ENCODE measurements at regions not wholly inside any gene's neighbourhood (a gene's known extent, or its start where the extent isn't known, plus 50 kb on each side); places are given as distances from the start of the nearest gene placed in this dataset.

- Histone ChIP-seq H3F3A (ENCODE audit: low read depth) (no peaks in the 10 kb centered on the region), H3K79me2 (ENCODE audit: insufficient read depth, low read length) (no peaks in the 10 kb centered on the region), H2AFZ (ENCODE audit: low read length) (no peak overlapping the region), H3K4me1 (ENCODE audit: insufficient read depth, low read length, poor library complexity, severe bottlenecking) (no peaks in the 10 kb centered on the region), H3K9me2 (replicated peaks; ENCODE audit: low read depth, low read length) (no peaks in the 10 kb centered on the region), H3K27me3 (ENCODE audit: insufficient read depth, low read length, poor library complexity, severe bottlenecking) (no peaks in the 10 kb centered on the region), H4K20me1 (ENCODE audit: insufficient read depth, low read length, poor library complexity, severe bottlenecking) (no peaks in the 10 kb centered on the region), H3K4me2 (ENCODE audit: low read depth, low read length, poor library complexity, severe bottlenecking) (no peak overlapping the region), H3K9ac (ENCODE audit: low read depth, low read length, poor library complexity, severe bottlenecking) (no peak overlapping the region), H3K9me3 (ENCODE audit: insufficient read depth, low read depth, low read length) (no peaks in the 10 kb centered on the region), H3K36me3 (ENCODE audit: insufficient read depth, low read length) (no peaks in the 10 kb centered on the region), H3K4me3 (ENCODE audit: low read length, poor library complexity, severe bottlenecking) (no peak overlapping the region)
- no peak for TF ChIP-seq EZH2phosphoT487 (IDR thresholded peaks at IDR 0.05; ENCODE audit: borderline replicate concordance)
- no peak for TF ChIP-seq CTCF (conservative IDR thresholded peaks at IDR 0.05; ENCODE audit: low read length)
These were observed 115.7 kb upstream of the C11orf87 start for GRCh38 chr11:109306322-109306721.

GRCh38 chr11:109307366-109307765 is 114.6 kb upstream of the C11orf87 start:
- no peaks in the 10 kb centered on the region for H4K20me1 ChIP-seq (ENCODE audit: insufficient read depth, low read length, poor library complexity, severe bottlenecking)
- no peaks in the 10 kb centered on the region for H3K9me2 ChIP-seq (replicated peaks; ENCODE audit: low read depth, low read length)
- no peaks in the 10 kb centered on the region for H3K4me1 ChIP-seq (ENCODE audit: insufficient read depth, low read length, poor library complexity, severe bottlenecking)
- TF ChIP-seq EZH2phosphoT487 (IDR thresholded peaks at IDR 0.05; ENCODE audit: borderline replicate concordance) = no peak
- TF ChIP-seq CTCF (conservative IDR thresholded peaks at IDR 0.05; ENCODE audit: low read length) = no peak
- H3K79me2 ChIP-seq (ENCODE audit: insufficient read depth, low read length) = no peaks in the 10 kb centered on the region
- no peaks in the 10 kb centered on the region for H3K36me3 ChIP-seq (ENCODE audit: insufficient read depth, low read length)
- no peak overlapping the region for H3K4me3 ChIP-seq (ENCODE audit: low read length, poor library complexity, severe bottlenecking)
- H3K27me3 ChIP-seq (ENCODE audit: insufficient read depth, low read length, poor library complexity, severe bottlenecking) = no peaks in the 10 kb centered on the region
- no peak overlapping the region for H3K9ac ChIP-seq (ENCODE audit: low read depth, low read length, poor library complexity, severe bottlenecking)
- no peak overlapping the region for H2AFZ ChIP-seq (ENCODE audit: low read length)
- H3F3A ChIP-seq (ENCODE audit: low read depth) = no peaks in the 10 kb centered on the region
- no peaks in the 10 kb centered on the region for H3K9me3 ChIP-seq (ENCODE audit: insufficient read depth, low read depth, low read length)
- no peak overlapping the region for H3K4me2 ChIP-seq (ENCODE audit: low read depth, low read length, poor library complexity, severe bottlenecking)

- no peaks in the 10 kb centered on the region for H3F3A ChIP-seq (ENCODE audit: low read depth)
- no peaks in the 10 kb centered on the region for H3K9me3 ChIP-seq (ENCODE audit: insufficient read depth, low read depth, low read length)
- no peak for TF ChIP-seq EZH2phosphoT487 (IDR thresholded peaks at IDR 0.05; ENCODE audit: borderline replicate concordance)
- no peak for TF ChIP-seq CTCF (conservative IDR thresholded peaks at IDR 0.05; ENCODE audit: low read length)
- H4K20me1 ChIP-seq (ENCODE audit: insufficient read depth, low read length, poor library complexity, severe bottlenecking) = no peaks in the 10 kb centered on the region
- H3K79me2 ChIP-seq (ENCODE audit: insufficient read depth, low read length) = no peaks in the 10 kb centered on the region
- H3K9me2 ChIP-seq (replicated peaks; ENCODE audit: low read depth, low read length) = no peaks in the 10 kb centered on the region
- no peak overlapping the region for H3K4me3 ChIP-seq (ENCODE audit: low read length, poor library complexity, severe bottlenecking)
- no peaks in the 10 kb centered on the region for H3K27me3 ChIP-seq (ENCODE audit: insufficient read depth, low read length, poor library complexity, severe bottlenecking)
- H3K36me3 ChIP-seq (ENCODE audit: insufficient read depth, low read length) = no peaks in the 10 kb centered on the region
- H3K9ac ChIP-seq (ENCODE audit: low read depth, low read length, poor library complexity, severe bottlenecking) = no peak overlapping the region
- H3K4me1 ChIP-seq (ENCODE audit: insufficient read depth, low read length, poor library complexity, severe bottlenecking) = no peaks in the 10 kb centered on the region
- no peak overlapping the region for H2AFZ ChIP-seq (ENCODE audit: low read length)
- no peak overlapping the region for H3K4me2 ChIP-seq (ENCODE audit: low read depth, low read length, poor library complexity, severe bottlenecking)
These were observed 113.4 kb upstream of the C11orf87 start for GRCh38 chr11:109308551-109308950.
